Vagina (tissue), 2 donors: ENCODE measurements at regions not wholly inside any gene's neighbourhood (a gene's known extent, or its start where the extent isn't known, plus 50 kb on each side); places are given as distances from the start of the nearest gene placed in this dataset.

Experiments used
- DNase-seq, 2 donors: peaks; one replicate each; pipeline ENCODE4 v3.0.0-alpha.2; 2017; ENCODE audit errors: extremely low spot score in 2 of 2
- H3K27ac ChIP-seq: fragments of 200-600 bp; sonication (generic); one replicate; pipeline ENCODE4 v1.5.1; 2019
- H3K27me3 ChIP-seq: fragments of 200-600 bp; sonication (generic); one replicate; pipeline ENCODE4 v1.5.1; 2019
- H3K36me3 ChIP-seq, 2 donors: fragments of 200-600 bp; sonication (generic); one replicate each; pipeline ENCODE4 v1.5.1; 2017 to 2019
- H3K4me1 ChIP-seq: fragments of 200-600 bp; sonication (generic); one replicate; pipeline ENCODE4 v1.5.1; 2019
- H3K4me3 ChIP-seq, 2 donors: fragments of 200-600 bp; sonication (generic); 1 replicate in 1 of 2; 2 replicates in 1 of 2; pipeline ENCODE4 v1.5.1; 2016 to 2019
- H3K9me3 ChIP-seq: fragments of 200-600 bp; sonication (generic); one replicate; pipeline ENCODE4 v1.5.1; 2019
- CTCF ChIP-seq, 3 experiments: fragments of 450-650 bp in 2 of 3; fragments of 200-600 bp in 1 of 3; sonication (generic) in 1 of 3; IDR thresholded peaks; one replicate each; pipeline ENCODE4 v1.5.1; 2017 to 2019; ENCODE audit warnings: antibody characterized with exemption in 3 of 3, mild to moderate bottlenecking in 2 of 3, moderate library complexity in 2 of 3
- POLR2A ChIP-seq, 2 donors: fragments of 450-650 bp; IDR thresholded peaks; one replicate each; pipeline ENCODE4 v1.6.1; 2017; ENCODE audit warnings: antibody characterized with exemption in 2 of 2, mild to moderate bottlenecking in 2 of 2, moderate library complexity in 2 of 2
- POLR2AphosphoS5 ChIP-seq, 2 donors: sonication (generic); formaldehyde crosslinking; IDR thresholded peaks; one replicate each; pipeline ENCODE4 v1.9.0; 2017; ENCODE audit warnings: antibody characterized with exemption in 2 of 2, mild to moderate bottlenecking in 2 of 2, low read depth in 1 of 2; ENCODE audit not compliant: insufficient read depth in 1 of 2
- intact Hi-C: fragments of 100-400 bp; cut with DNase I; formaldehyde crosslinking; loops from one replicate; pipeline ENCODE4 v1.15.1; 2023

GRCh38 chr18:7370802-7371201 is 139.9 kb downstream of the LRRC30 start:
- Histone ChIP-seq H3K27me3 (no peaks in the 10 kb centered on the region), H3K4me3 (no peak overlapping the region), H3K4me1 (no peaks in the 10 kb centered on the region), H3K27ac (no peak overlapping the region), H3K36me3 (no peaks in the 10 kb centered on the region), H3K9me3 (no peaks in the 10 kb centered on the region)
- TF ChIP-seq POLR2A (IDR thresholded peaks at IDR 0.05), result no peak
- peak; percentile 72 to 80 for TF ChIP-seq POLR2AphosphoS5 (IDR thresholded peaks at IDR 0.05; ENCODE audit: insufficient read depth in 1 of 2, low read depth in 1 of 2)
- DNase-seq, result no peak
- intact Hi-C loops, result no loop called here

- Histone ChIP-seq H3K27ac (no peak overlapping the region), H3K27me3 (no peaks in the 10 kb centered on the region), H3K36me3 (no peaks in the 10 kb centered on the region), H3K9me3 (no peaks in the 10 kb centered on the region), H3K4me1 (no peaks in the 10 kb centered on the region), H3K4me3 (no peak overlapping the region)
- intact Hi-C loops, result no loop called here
- TF ChIP-seq CTCF (IDR thresholded peaks at IDR 0.05) (no peak), POLR2A (IDR thresholded peaks at IDR 0.05) (no peak), POLR2AphosphoS5 (IDR thresholded peaks at IDR 0.05; ENCODE audit: insufficient read depth in 1 of 2, low read depth in 1 of 2) (no peak)
- DNase-seq, result no peak
Measured at GRCh38 chr18:7373441-7373840, 142.6 kb downstream of the LRRC30 start.

GRCh38 chr18:7381307-7381706 is 150.4 kb downstream of the LRRC30 start:
- intact Hi-C loops, result no loop called here
- no peaks in the 10 kb centered on the region for H3K36me3 ChIP-seq
- no peak for DNase-seq
- H3K27ac ChIP-seq, result no peak overlapping the region
- no peaks in the 10 kb centered on the region for H3K9me3 ChIP-seq
- no peaks in the 10 kb centered on the region for H3K4me1 ChIP-seq
- H3K27me3 ChIP-seq, result no peaks in the 10 kb centered on the region
- H3K4me3 ChIP-seq, result no peak overlapping the region
- TF ChIP-seq CTCF (IDR thresholded peaks at IDR 0.05) (no peak), POLR2AphosphoS5 (IDR thresholded peaks at IDR 0.05; ENCODE audit: insufficient read depth in 1 of 2, low read depth in 1 of 2) (no peak), POLR2A (IDR thresholded peaks at IDR 0.05) (no peak)

GRCh38 chr18:7382328-7383001 is 151.6 kb downstream of the LRRC30 start:
- no peaks in the 10 kb centered on the region for H3K4me1 ChIP-seq
- intact Hi-C loops, result no loop called here
- DNase-seq, result no peak

More at GRCh38 chr18:7382328-7383001, 151.6 kb downstream of the LRRC30 start:
- H3K36me3 ChIP-seq, result no peaks in the 10 kb centered on the region
- TF ChIP-seq POLR2AphosphoS5 (IDR thresholded peaks at IDR 0.05; ENCODE audit: insufficient read depth in 1 of 2, low read depth in 1 of 2) (no peak), POLR2A (IDR thresholded peaks at IDR 0.05) (no peak), CTCF (IDR thresholded peaks at IDR 0.05) (no peak)
- H3K9me3 ChIP-seq, result no peaks in the 10 kb centered on the region
- H3K27me3 ChIP-seq, result no peaks in the 10 kb centered on the region
- no peak overlapping the region for H3K27ac ChIP-seq
- no peak overlapping the region for H3K4me3 ChIP-seq
